ENCODE measurements at regions not wholly inside any gene's neighbourhood (a gene's known extent, or its start where the extent isn't known, plus 50 kb on each side); places are given as distances from the start of the nearest gene placed in this dataset.

- POLR2A ChIA-PET, result interaction anchor here (1.4 kb wide), 2 partner anchors 208 to 244 kb away, joined by 5 to 6 read pairs; no protein-coding TSS in a partner anchor
- Mint-ChIP-seq H3K4me1 (ENCODE audit: low read depth) (peaks cover 19% of the 10 kb centered on the region), H3K36me3 (ENCODE audit: low read depth) (no peaks in the 10 kb centered on the region), H3K4me3 (peak overlapping the region; percentile 30), H3K27ac (no peak overlapping the region), H3K9me3 (peaks cover 1% of the 10 kb centered on the region), H3K27me3 (no peaks in the 10 kb centered on the region)
- intact Hi-C loops (cut with micrococcal nuclease), result loop anchor here (1.0 to 5.0 kb wide), 4 partner anchors 103 to 323 kb away; partner anchors contain the start of gene MUCL1
- DNase-seq, result peak; percentile 44
- peak; percentile 86 for ATAC-seq
- TF ChIP-seq CTCF (IDR thresholded peaks at IDR 0.05), result peak; percentile 72
- CTCF ChIA-PET, result interaction anchor here (0.6 to 4.5 kb wide), 70 partner anchors 9 to 395 kb away, joined by 3 to 196 read pairs (median 4); partner anchors contain the start of genes MUCL1 and TESPA1
Measured at GRCh38 chr12:54749191-54749818, 101.1 kb upstream of the DCD start.

DNA sequence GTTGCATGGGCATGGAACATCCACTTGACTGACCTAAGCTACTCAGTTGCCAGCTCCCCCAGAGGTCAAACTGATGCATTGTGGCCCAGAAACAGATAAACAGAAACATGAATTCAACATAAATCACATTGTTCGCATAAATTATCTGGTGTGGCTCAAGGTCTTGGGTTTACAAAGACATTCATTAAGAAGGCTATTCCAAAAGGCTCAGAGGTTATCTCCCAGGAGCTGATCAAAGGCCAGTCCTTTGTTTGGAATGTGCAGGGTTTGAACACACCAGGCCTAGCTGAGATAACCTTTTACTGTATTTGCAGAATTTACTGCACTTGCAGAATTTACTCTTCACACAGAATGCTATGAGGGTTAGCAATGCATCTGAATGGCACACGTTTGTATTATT, 96.4 kb upstream of the DCD start:
- Mint-ChIP-seq H3K4me3 (no peak overlapping the region), H3K27me3 (no peaks in the 10 kb centered on the region), H3K4me1 (ENCODE audit: low read depth) (peaks cover 50% of the 10 kb centered on the region), H3K27ac (no peak overlapping the region), H3K36me3 (ENCODE audit: low read depth) (peaks cover 4% of the 10 kb centered on the region), H3K9me3 (peaks cover 6% of the 10 kb centered on the region)
- DNase-seq (no peak), ATAC-seq (no peak)
- ChIA-PET POLR2A (no interaction called here), CTCF (interaction anchor here (0.7 to 2.9 kb wide), 6 partner anchors 15 to 328 kb away, joined by 3 to 18 read pairs (median 5); no protein-coding TSS in a partner anchor)
- intact Hi-C loops (cut with micrococcal nuclease), result no loop called here
- no peak for TF ChIP-seq CTCF (IDR thresholded peaks at IDR 0.05)

GRCh38 chr12:54740882-54741281, 92.7 kb upstream of the DCD start:
- intact Hi-C loops (cut with micrococcal nuclease), result no loop called here
- Mint-ChIP-seq H3K27me3 (no peaks in the 10 kb centered on the region), H3K9me3 (peaks cover 14% of the 10 kb centered on the region), H3K4me3 (no peak overlapping the region), H3K4me1 (ENCODE audit: low read depth) (peaks cover 60% of the 10 kb centered on the region), H3K27ac (peak overlapping the region; percentile 3), H3K36me3 (ENCODE audit: low read depth) (peaks cover 7% of the 10 kb centered on the region)
- POLR2A ChIA-PET, result no interaction called here
- ATAC-seq (no peak), DNase-seq (no peak)
- CTCF ChIA-PET, result interaction anchor here (1.1 to 3.2 kb wide), 6 partner anchors 8 to 331 kb away, joined by 3 to 26 read pairs (median 5); no protein-coding TSS in a partner anchor
- TF ChIP-seq CTCF (IDR thresholded peaks at IDR 0.05), result no peak

- H3K9me3 Mint-ChIP-seq, result peaks cover 10% of the 10 kb centered on the region
- TF ChIP-seq CTCF (IDR thresholded peaks at IDR 0.05), result no peak
- no peak for ATAC-seq
- peaks cover 7% of the 10 kb centered on the region for H3K36me3 Mint-ChIP-seq (ENCODE audit: low read depth)
- peaks cover 35% of the 10 kb centered on the region for H3K4me1 Mint-ChIP-seq (ENCODE audit: low read depth)
- intact Hi-C loops (cut with micrococcal nuclease), result no loop called here
- CTCF ChIA-PET, result interaction anchor here (1.0 to 2.8 kb wide), 4 partner anchors 12 to 336 kb away, joined by 3 to 19 read pairs (median 12); no protein-coding TSS in a partner anchor
- H3K27me3 Mint-ChIP-seq, result no peaks in the 10 kb centered on the region
- POLR2A ChIA-PET, result interaction anchor here (0.6 kb wide), 1 partner anchor 51 kb away, joined by 3 read pairs; no protein-coding TSS in a partner anchor
- DNase-seq, result no peak
- H3K27ac Mint-ChIP-seq, result peak overlapping the region; percentile 7
- no peak overlapping the region for H3K4me3 Mint-ChIP-seq
Measured at GRCh38 chr12:54736549-54736948, 88.4 kb upstream of the DCD start.
